ENCODE measurements at regions not wholly inside any gene's neighbourhood (a gene's known extent, or its start where the extent isn't known, plus 50 kb on each side); places are given as distances from the start of the nearest gene placed in this dataset.
"Not testable (repeated sequence)": the region's sequence is repeated elsewhere in the genome, so short reads cannot be mapped to it uniquely, and the experiment has no call there.

GRCh38 chr6:116994447-116994846 lies 117.4 kb downstream of the RFX6 start:
- H3K27me3 ChIP-seq: no peaks in the 10 kb centered on the region
- intact Hi-C loops (cut with DNase I): no loop called here
- no peak for DNase-seq
- WGBS, 2 donors: 87 to 90% methylated on average over 5 of the region's 5 CpGs
- H3K9me3 ChIP-seq: no peaks in the 10 kb centered on the region
- H3K4me3 ChIP-seq (replicated peaks in 1 of 3): no peak overlapping the region
- H3K4me1 ChIP-seq: no peaks in the 10 kb centered on the region
- TF ChIP-seq POLR2A (IDR thresholded peaks at IDR 0.05): no peak
- no peak for TF ChIP-seq CTCF (IDR thresholded peaks at IDR 0.05)
- H3K27ac ChIP-seq: no peak overlapping the region
- no peaks in the 10 kb centered on the region for H3K36me3 ChIP-seq

- Histone ChIP-seq H3K27ac (no peak overlapping the region), H3K4me1 (no peaks in the 10 kb centered on the region), H3K27me3 (no peaks in the 10 kb centered on the region), H3K9me3 (no peaks in the 10 kb centered on the region), H3K4me3 (replicated peaks in 1 of 3) (no peak overlapping the region), H3K36me3 (no peaks in the 10 kb centered on the region)
- TF ChIP-seq CTCF (IDR thresholded peaks at IDR 0.05) (no peak), POLR2A (IDR thresholded peaks at IDR 0.05) (no peak)
- DNase-seq: no peak
- WGBS, 2 donors: 49 to 52% methylated on average over 5 of the region's 5 CpGs
- intact Hi-C loops (cut with DNase I): no loop called here
Measured at GRCh38 chr6:116996842-116997241, 119.8 kb downstream of the RFX6 start.

- no peak overlapping the region for H3K4me3 ChIP-seq (replicated peaks in 1 of 3)
- no peaks in the 10 kb centered on the region for H3K36me3 ChIP-seq
- no peaks in the 10 kb centered on the region for H3K4me1 ChIP-seq
- H3K9me3 ChIP-seq: no peaks in the 10 kb centered on the region
- no peak overlapping the region for H3K27ac ChIP-seq
- WGBS, 2 donors: 70 to 72% methylated on average over 6 of the region's 6 CpGs
- intact Hi-C loops (cut with DNase I): no loop called here
- DNase-seq: no peak
- TF ChIP-seq CTCF (IDR thresholded peaks at IDR 0.05): no peak
- TF ChIP-seq POLR2A (IDR thresholded peaks at IDR 0.05): no peak
- H3K27me3 ChIP-seq: no peaks in the 10 kb centered on the region
Measured at GRCh38 chr6:116997496-116997895, 120.5 kb downstream of the RFX6 start.

GRCh38 chr6:117007659-117008058 lies 130.6 kb downstream of the RFX6 start:
- no peak for TF ChIP-seq CTCF (IDR thresholded peaks at IDR 0.05)
- Histone ChIP-seq H3K36me3 (no peaks in the 10 kb centered on the region), H3K9me3 (peaks cover 1% of the 10 kb centered on the region), H3K27ac (no peak overlapping the region), H3K27me3 (no peaks in the 10 kb centered on the region), H3K4me1 (no peaks in the 10 kb centered on the region), H3K4me3 (replicated peaks in 1 of 3) (no peak overlapping the region)
- 61 to 66% methylated on average over 3 of the region's 3 CpGs for WGBS, 2 donors
- DNase-seq: no peak
- intact Hi-C loops (cut with DNase I): no loop called here

- no peak for TF ChIP-seq CTCF (IDR thresholded peaks at IDR 0.05)
- TF ChIP-seq POLR2A (IDR thresholded peaks at IDR 0.05): no peak
- no peak for DNase-seq
- H3K9me3 ChIP-seq: peaks cover 3% of the 10 kb centered on the region
- H3K36me3 ChIP-seq: no peaks in the 10 kb centered on the region
- no peak overlapping the region for H3K4me3 ChIP-seq (replicated peaks in 1 of 3)
- no peaks in the 10 kb centered on the region for H3K4me1 ChIP-seq
- H3K27me3 ChIP-seq: no peaks in the 10 kb centered on the region
- intact Hi-C loops (cut with DNase I): no loop called here
- no peak overlapping the region for H3K27ac ChIP-seq
- WGBS, 2 donors: 62 to 69% methylated on average over 3 of the region's 3 CpGs
Measured at GRCh38 chr6:117008618-117009017, 131.6 kb downstream of the RFX6 start.

- H3K36me3 ChIP-seq; DNase-seq; H3K4me3 ChIP-seq (replicated peaks in 1 of 3); H3K27ac ChIP-seq; intact Hi-C loops (cut with DNase I); H3K4me1 ChIP-seq; H3K27me3 ChIP-seq; H3K9me3 ChIP-seq: not testable (repeated sequence)
- 89 to 96% methylated on average over 11 to 32 of the region's 43 CpGs for WGBS, 2 donors
Measured at GRCh38 chr6:117014641-117015473, 137.8 kb downstream of the RFX6 start.

GRCh38 chr6:117015474-117015804 lies 138.4 kb downstream of the RFX6 start:
- 89% methylated on average over 4 of the region's 4 CpGs for WGBS, 2 donors
- DNase-seq; H3K4me3 ChIP-seq (replicated peaks in 1 of 3); H3K4me1 ChIP-seq; H3K27ac ChIP-seq; H3K27me3 ChIP-seq; intact Hi-C loops (cut with DNase I); H3K9me3 ChIP-seq; H3K36me3 ChIP-seq: not testable (repeated sequence)
